Spleen (tissue), 7 donors: ENCODE measurements at regions not wholly inside any gene's neighbourhood (a gene's known extent, or its start where the extent isn't known, plus 50 kb on each side); places are given as distances from the start of the nearest gene placed in this dataset.

Experiments used
- CTCF ChIP-seq, 11 experiments: fragments of 200-600 bp in 7 of 11; fragments of 450-650 bp in 4 of 11; sonication (generic) in 4 of 11; IDR thresholded peaks in 8 of 11; conservative IDR thresholded peaks in 3 of 11; 1 replicate in 7 of 11; 2 replicates in 4 of 11; pipeline versions ENCODE4 v1.4.0 to v1.8.0; 2016 to 2021; ENCODE audit warnings: antibody characterized with exemption in 11 of 11, inconsistent platforms in 4 of 11, mild to moderate bottlenecking in 1 of 11
- POLR2A ChIP-seq, 3 donors: fragments of 450-650 bp; IDR thresholded peaks; one replicate each; pipeline ENCODE4 v1.5.1; 2017; ENCODE audit warnings: antibody characterized with exemption in 3 of 3, mild to moderate bottlenecking in 1 of 3
- POLR2AphosphoS5 ChIP-seq, 3 donors: sonication (generic); formaldehyde crosslinking; IDR thresholded peaks; one replicate each; pipeline ENCODE4 v1.5.1; 2017; ENCODE audit warnings: antibody characterized with exemption in 3 of 3
- donor health status: DM: no; HTN: no; CAD: no; lungs with moderate emphysema.
- donor health status: DM: no; HTN: no; CAD: no.
- donor health status: DM: no; HTN: no; CAD: no.

GRCh38 chr14:84225268-84225667, 1304.7 kb upstream of the FLRT2 start:
- TF ChIP-seq CTCF (IDR thresholded peaks at IDR 0.05 in 8 of 11, conservative IDR thresholded peaks at IDR 0.05 in 3 of 11) (no peak), POLR2A (IDR thresholded peaks at IDR 0.05) (no peak), POLR2AphosphoS5 (IDR thresholded peaks at IDR 0.05) (no peak)
